ENCODE measurements at regions not wholly inside any gene's neighbourhood (a gene's known extent, or its start where the extent isn't known, plus 50 kb on each side); places are given as distances from the start of the nearest gene placed in this dataset.

GRCh38 chr5:15383469-15383868 lies 116.5 kb upstream of the FBXL7 start:
- Histone ChIP-seq H3K9me1 (replicated peaks; ENCODE audit: control insufficient read depth, extremely low read depth, insufficient read depth, low read length) (no peaks in the 10 kb centered on the region), H3K79me2 (ENCODE audit: control insufficient read depth, insufficient read depth, low read length) (no peaks in the 10 kb centered on the region), H4K20me1 (replicated peaks; ENCODE audit: control insufficient read depth, extremely low read depth, insufficient read depth, low read length) (no peaks in the 10 kb centered on the region), H2AFZ (ENCODE audit: low read depth, low read length) (no peak overlapping the region), H3K4me3 (replicated peaks in 1 of 3; ENCODE audit: insufficient read depth in 1 of 3, low read depth in 1 of 3, low read length in 3 of 3) (no peak overlapping the region), H3K9ac (replicated peaks; ENCODE audit: extremely low read depth, insufficient read depth, low read length) (no peak overlapping the region), H3K4me2 (ENCODE audit: insufficient read depth, low read length) (no peak overlapping the region), H3K27ac (ENCODE audit: insufficient read depth, low read depth, low read length) (no peak overlapping the region), H3K36me3 (ENCODE audit: control insufficient read depth in 2 of 2, extremely low read depth in 1 of 2, insufficient read depth in 2 of 2, low read length in 2 of 2) (no peaks in the 10 kb centered on the region), H3K27me3 (ENCODE audit: control insufficient read depth in 2 of 2, insufficient read depth in 2 of 2, low read length in 2 of 2) (peaks cover 0 to 3% of the 10 kb centered on the region in 2 experiments), H3K4me1 (ENCODE audit: control insufficient read depth, extremely low read depth, insufficient read depth, low read length) (no peaks in the 10 kb centered on the region), H3K9me3 (replicated peaks; ENCODE audit: control insufficient read depth, insufficient read depth, low read length) (no peaks in the 10 kb centered on the region)
- intact Hi-C loops (cut with micrococcal nuclease) (loop anchor here (1.0 kb wide), 3 partner anchors 411 to 612 kb away; no protein-coding TSS in a partner anchor), dilution Hi-C loops (cut with MboI; ENCODE audit: extremely low pct_ligation_motif_present, low sequenced_read_pairs) (no loop called here)
- TF ChIP-seq CTCF (IDR thresholded peaks at IDR 0.05; ENCODE audit: extremely low read depth in 1 of 2, insufficient read depth in 1 of 2, low read depth in 1 of 2, low read length in 2 of 2): peak; percentile 16 to 26
- no peak for TF ChIP-seq POLR2AphosphoS5 (IDR thresholded peaks at IDR 0.05; ENCODE audit: insufficient read depth, low read depth, low read length)
- no peak for TF ChIP-seq MAX (IDR thresholded peaks at IDR 0.05; ENCODE audit: insufficient read depth, insufficient read length)
- no TSS peak for BruUV-seq (replicated peaks)
- FAIRE-seq: peak; percentile 67
- ChIA-PET CTCF (interaction anchor here (0.7 to 1.9 kb wide), 13 partner anchors 10 to 777 kb away, joined by 3 to 10 read pairs (median 4); no protein-coding TSS in a partner anchor), POLR2A (no interaction called here)
- peak; percentile 18 for DNase-seq (ENCODE audit: low read depth, low spot score)

GRCh38 chr5:15383021-15383420 lies 117.0 kb upstream of the FBXL7 start:
- H3K9me3 ChIP-seq (replicated peaks; ENCODE audit: control insufficient read depth, insufficient read depth, low read length): no peaks in the 10 kb centered on the region
- H3K27ac ChIP-seq (ENCODE audit: insufficient read depth, low read depth, low read length): no peak overlapping the region
- intact Hi-C loops (cut with micrococcal nuclease): loop anchor here (1.0 kb wide), 3 partner anchors 411 to 612 kb away; no protein-coding TSS in a partner anchor
- no peak overlapping the region for H3K4me3 ChIP-seq (replicated peaks in 1 of 3; ENCODE audit: insufficient read depth in 1 of 3, low read depth in 1 of 3, low read length in 3 of 3)
- H3K79me2 ChIP-seq (ENCODE audit: control insufficient read depth, insufficient read depth, low read length): no peaks in the 10 kb centered on the region
- no peaks in the 10 kb centered on the region for H3K9me1 ChIP-seq (replicated peaks; ENCODE audit: control insufficient read depth, extremely low read depth, insufficient read depth, low read length)
- BruUV-seq (replicated peaks): no TSS peak
- ChIA-PET POLR2A (no interaction called here), CTCF (interaction anchor here (0.9 to 1.9 kb wide), 10 partner anchors 10 to 778 kb away, joined by 3 to 10 read pairs (median 4); no protein-coding TSS in a partner anchor)
- dilution Hi-C loops (cut with MboI; ENCODE audit: extremely low pct_ligation_motif_present, low sequenced_read_pairs): no loop called here
- H3K36me3 ChIP-seq (ENCODE audit: control insufficient read depth in 2 of 2, extremely low read depth in 1 of 2, insufficient read depth in 2 of 2, low read length in 2 of 2): no peaks in the 10 kb centered on the region
- no peak overlapping the region for H2AFZ ChIP-seq (ENCODE audit: low read depth, low read length)
- H3K4me2 ChIP-seq (ENCODE audit: insufficient read depth, low read length): no peak overlapping the region
- TF ChIP-seq EZH2 (IDR thresholded peaks at IDR 0.05; ENCODE audit: borderline replicate concordance, low read depth, low read length, severe bottlenecking) (no peak), CTCF (IDR thresholded peaks at IDR 0.05; ENCODE audit: extremely low read depth in 1 of 2, insufficient read depth in 1 of 2, low read depth in 1 of 2, low read length in 2 of 2) (no peak), FOS (IDR thresholded peaks at IDR 0.05; ENCODE audit: borderline replicate concordance, insufficient read depth, low read length) (no peak), POLR2AphosphoS5 (IDR thresholded peaks at IDR 0.05; ENCODE audit: insufficient read depth, low read depth, low read length) (no peak), MYC (IDR thresholded peaks at IDR 0.05; ENCODE audit: low read depth, low read length) (no peak), MAX (IDR thresholded peaks at IDR 0.05; ENCODE audit: insufficient read depth, insufficient read length) (no peak), JUN (IDR thresholded peaks at IDR 0.05; ENCODE audit: borderline replicate concordance, insufficient read depth, insufficient read length, low read depth) (no peak), POLR2A (IDR thresholded peaks at IDR 0.05; ENCODE audit: low read depth, low read length) (no peak), GATA2 (IDR thresholded peaks at IDR 0.05; ENCODE audit: insufficient read depth, insufficient read length, low read depth, low read length) (no peak)
- DNase-seq (ENCODE audit: low read depth, low spot score) (no peak), FAIRE-seq (no peak)
- H3K9ac ChIP-seq (replicated peaks; ENCODE audit: extremely low read depth, insufficient read depth, low read length): no peak overlapping the region
- H3K4me1 ChIP-seq (ENCODE audit: control insufficient read depth, extremely low read depth, insufficient read depth, low read length): no peaks in the 10 kb centered on the region
- H4K20me1 ChIP-seq (replicated peaks; ENCODE audit: control insufficient read depth, extremely low read depth, insufficient read depth, low read length): no peaks in the 10 kb centered on the region
- H3K27me3 ChIP-seq (ENCODE audit: control insufficient read depth in 2 of 2, insufficient read depth in 2 of 2, low read length in 2 of 2): peaks cover 0 to 3% of the 10 kb centered on the region in 2 experiments

Measured in endothelial cell of umbilical vein (primary cell).